HFF-Myc (cell line): ENCODE measurements at regions not wholly inside any gene's neighbourhood (a gene's known extent, or its start where the extent isn't known, plus 50 kb on each side); places are given as distances from the start of the nearest gene placed in this dataset.

Experiments used
- DNase-seq: peaks from one replicate; pipeline ENCODE4 v3.0.0-alpha.2; 2011; ENCODE audit warnings: low read depth; ENCODE audit errors: extremely low read depth
- H3K4me3 ChIP-seq: replicated peaks from 2 replicates; pipeline ENCODE4 v1.5.1; 2011; ENCODE audit warnings: low read depth, mild to moderate bottlenecking, control low read depth, low read length
- CTCF ChIP-seq: IDR thresholded peaks from 2 replicates; pipeline ENCODE4 v1.5.1; 2012; ENCODE audit warnings: mild to moderate bottlenecking, low read depth, low read length, control low read depth; ENCODE audit errors: missing control alignments

- no peak overlapping the region for H3K4me3 ChIP-seq
- no peak for TF ChIP-seq CTCF
- no peak for DNase-seq
Observed at GRCh38 chr3:66795365-66795764, 202.7 kb upstream of the KBTBD8 start.

DNA sequence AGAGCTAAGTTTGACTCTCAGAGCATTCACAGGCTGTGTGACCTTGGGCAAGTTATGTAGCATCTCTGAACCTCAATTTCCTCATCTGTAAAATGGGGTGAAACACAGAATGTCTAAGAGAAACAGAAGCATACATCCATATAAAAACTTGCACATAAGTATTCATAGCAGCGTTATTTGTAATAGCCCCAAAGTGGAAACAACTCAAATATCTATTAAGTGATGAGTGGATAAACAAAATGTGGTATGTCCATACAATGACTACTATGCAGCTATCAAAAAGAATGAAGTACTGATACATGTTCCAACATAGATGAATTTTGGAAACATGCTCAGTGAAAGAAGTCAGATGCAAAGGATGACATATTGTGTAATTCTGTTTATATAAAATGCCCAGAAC is 201.8 kb upstream of the KBTBD8 start:
- no peak for DNase-seq
- no peak overlapping the region for H3K4me3 ChIP-seq
- no peak for TF ChIP-seq CTCF

- no peak overlapping the region for H3K4me3 ChIP-seq
- no peak for TF ChIP-seq CTCF
- no peak for DNase-seq
Observed at GRCh38 chr3:66797889-66798560, 200.1 kb upstream of the KBTBD8 start.

DNA sequence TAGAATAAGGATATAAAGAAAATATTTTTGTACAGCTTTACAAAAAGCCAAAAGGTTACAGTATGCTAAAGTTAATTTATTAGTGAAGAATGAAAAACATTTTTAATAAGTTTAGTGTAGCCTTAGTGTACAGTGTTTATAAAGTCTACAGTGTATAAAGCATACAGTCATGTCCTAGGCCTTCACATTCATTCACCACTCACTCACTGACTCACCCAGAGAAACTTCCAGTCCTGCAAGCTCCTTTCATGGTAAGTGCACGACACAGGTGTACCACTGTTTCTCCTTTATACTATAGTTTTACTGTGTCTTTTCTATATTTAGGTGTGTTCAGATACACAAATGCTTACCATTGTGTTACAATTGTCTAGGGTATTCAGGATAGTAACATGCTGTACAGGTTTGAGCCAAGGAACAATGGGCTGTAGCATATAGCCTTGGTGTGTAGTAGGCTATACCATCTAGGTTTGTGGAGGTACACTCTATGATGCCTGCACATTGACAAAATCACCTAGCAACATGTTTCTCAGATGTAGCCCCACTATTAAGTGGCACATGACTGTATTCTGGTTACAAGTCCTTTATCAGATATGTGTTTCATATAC is 197.1 kb upstream of the KBTBD8 start:
- no peak for TF ChIP-seq CTCF

DNA sequence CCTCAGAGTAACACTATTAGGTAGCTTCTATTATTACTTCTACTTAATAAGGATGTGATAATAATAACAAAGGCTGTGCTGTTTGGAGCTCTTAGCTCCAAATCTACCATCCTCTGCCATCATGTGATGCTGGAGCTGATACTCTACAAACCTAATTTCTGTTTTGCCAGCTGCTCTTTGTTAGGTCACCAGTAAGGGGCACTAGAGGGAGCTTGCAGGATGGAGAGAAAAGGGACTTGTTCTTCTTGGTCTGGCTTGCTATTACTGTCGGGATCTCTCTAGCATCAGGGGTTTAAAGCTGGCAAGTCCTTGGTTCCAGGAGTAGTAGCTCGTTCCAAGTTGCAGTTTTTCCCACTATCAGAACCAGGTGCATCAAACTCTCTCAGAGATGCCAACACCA is 194.9 kb upstream of the KBTBD8 start:
- no peak overlapping the region for H3K4me3 ChIP-seq
- DNase-seq = no peak
- TF ChIP-seq CTCF = peak; percentile 44

More for the DNA sequence above, 197.1 kb upstream of the KBTBD8 start:
- no peak for DNase-seq
- no peak overlapping the region for H3K4me3 ChIP-seq

- TF ChIP-seq CTCF = no peak
- H3K4me3 ChIP-seq = no peak overlapping the region
- DNase-seq = no peak
Observed at GRCh38 chr3:66803721-66804695, 194.1 kb upstream of the KBTBD8 start.
